Common myeloid progenitor, CD34-positive (primary cell): ENCODE measurements at regions not wholly inside any gene's neighbourhood (a gene's known extent, or its start where the extent isn't known, plus 50 kb on each side); places are given as distances from the start of the nearest gene placed in this dataset.

ENCODE experiments used
- CTCF ChIA-PET: fragments of 350-600 bp; sonication (Branson Sonifier 250); formaldehyde crosslinking; loops from one replicate; lab custom pipeline; 2021; ENCODE audit warnings: antibody characterized with exemption; lab: Charles Lee
- POLR2A ChIA-PET: fragments of 350-600 bp; sonication (Branson Sonifier 250); formaldehyde crosslinking; loops from one replicate; lab custom pipeline; 2021; ENCODE audit warnings: antibody characterized with exemption; lab: Charles Lee
- DNase-seq, 3 donors: peaks; one replicate each; pipeline versions ENCODE4 v3.0.0 to v3.0.0-alpha.2; 2013
- H3K27ac ChIP-seq, 2 experiments: 1 replicate in 1 of 2; 2 replicates in 1 of 2; pipeline ENCODE4 v1.7.0; 2013; ENCODE audit warnings: inconsistent platforms in 2 of 2, low read length in 2 of 2, mild to moderate bottlenecking in 2 of 2, low read depth in 1 of 2, moderate library complexity in 1 of 2; ENCODE audit not compliant: severe bottlenecking in 2 of 2, insufficient read depth in 1 of 2, poor library complexity in 1 of 2
- H3K27me3 ChIP-seq, 5 experiments: replicated peaks in 2 of 5; 1 replicate in 3 of 5; 2 replicates in 2 of 5; pipeline versions ENCODE4 v1.6.1 to v1.7.0; 2013; ENCODE audit warnings: low read length in 4 of 5, mild to moderate bottlenecking in 2 of 5, moderate library complexity in 2 of 5, inconsistent platforms in 1 of 5; ENCODE audit not compliant: insufficient read depth in 5 of 5, control insufficient read depth in 4 of 5
- H3K36me3 ChIP-seq, 4 experiments: 1 replicate in 2 of 4; 2 replicates in 2 of 4; pipeline versions ENCODE4 v1.6.1 to v1.7.0; 2013; ENCODE audit warnings: low read length in 3 of 4, control low read depth in 1 of 4, mild to moderate bottlenecking in 1 of 4; ENCODE audit not compliant: control insufficient read depth in 4 of 4, insufficient read depth in 4 of 4
- H3K4me1 ChIP-seq, 4 experiments: 1 replicate in 3 of 4; 2 replicates in 1 of 4; pipeline versions ENCODE4 v1.6.1 to v1.7.1; 2013; ENCODE audit warnings: low read length in 3 of 4, mild to moderate bottlenecking in 3 of 4, control low read depth in 1 of 4, inconsistent platforms in 1 of 4, moderate library complexity in 1 of 4; ENCODE audit not compliant: control insufficient read depth in 4 of 4, insufficient read depth in 4 of 4; ENCODE audit errors: control extremely low read depth in 1 of 4
- H3K4me3 ChIP-seq, 7 experiments: 1 replicate in 4 of 7; 2 replicates in 3 of 7; pipeline versions ENCODE4 v1.5.1 to v1.7.0; 2013; ENCODE audit warnings: mild to moderate bottlenecking in 7 of 7, low read length in 6 of 7, moderate library complexity in 6 of 7, inconsistent platforms in 2 of 7, low read depth in 2 of 7, control low read depth in 1 of 7; ENCODE audit not compliant: insufficient read depth in 4 of 7, control insufficient read depth in 1 of 7; ENCODE audit errors: extremely low read depth in 1 of 7
- H3K9me3 ChIP-seq, 5 experiments: 1 replicate in 4 of 5; 2 replicates in 1 of 5; pipeline versions ENCODE4 v1.6.1 to v1.7.1; 2013; ENCODE audit warnings: low read length in 4 of 5, mild to moderate bottlenecking in 2 of 5, inconsistent platforms in 1 of 5, low read depth in 1 of 5, moderate library complexity in 1 of 5; ENCODE audit not compliant: control insufficient read depth in 4 of 5, insufficient read depth in 2 of 5; ENCODE audit errors: control extremely low read depth in 1 of 5
- WGBS: methylation state at CpG from one replicate; pipeline ENCODE4 v1.1.5; 2013; ENCODE audit not compliant: insufficient coverage; 5-methylcytosine and 5-hydroxymethylcytosine counted together

GRCh38 chr2:106624787-106625380, 137.7 kb downstream of the CD8B2 start:
- H3K27me3 ChIP-seq: no peaks in the 10 kb centered on the region
- no CpG with 5 or more reads among the region's 2 CpGs for WGBS

GRCh38 chr2:106628377-106628776, 141.2 kb downstream of the CD8B2 start:
- DNase-seq: no peak
- H3K9me3 ChIP-seq: peaks cover 1 to 14% (median 9%) of the 10 kb centered on the region in 5 experiments
- no peak overlapping the region for H3K27ac ChIP-seq
- POLR2A ChIA-PET: no interaction called here
- H3K4me3 ChIP-seq: no peak overlapping the region
- H3K4me1 ChIP-seq: no peaks in the 10 kb centered on the region
- H3K36me3 ChIP-seq: no peaks in the 10 kb centered on the region
- 97% methylated on average over 2 of the region's 3 CpGs for WGBS
- CTCF ChIA-PET: interaction anchor here (1.9 kb wide), 1 partner anchor 8 kb away, joined by 4 read pairs; no protein-coding TSS in a partner anchor
- no peaks in the 10 kb centered on the region for H3K27me3 ChIP-seq

More at GRCh38 chr2:106624787-106625380, 137.7 kb downstream of the CD8B2 start:
- H3K4me3 ChIP-seq: no peak overlapping the region
- DNase-seq: no peak
- no peak overlapping the region for H3K27ac ChIP-seq
- H3K9me3 ChIP-seq: peaks cover 1 to 14% (median 9%) of the 10 kb centered on the region in 5 experiments
- CTCF ChIA-PET: no interaction called here
- no peaks in the 10 kb centered on the region for H3K36me3 ChIP-seq
- POLR2A ChIA-PET: no interaction called here
- H3K4me1 ChIP-seq: no peaks in the 10 kb centered on the region

GRCh38 chr2:106629981-106630380, 142.8 kb downstream of the CD8B2 start:
- Histone ChIP-seq H3K4me3 (no peak overlapping the region), H3K27ac (no peak overlapping the region), H3K4me1 (no peaks in the 10 kb centered on the region), H3K36me3 (no peaks in the 10 kb centered on the region), H3K9me3 (peaks cover 1 to 14% (median 9%) of the 10 kb centered on the region in 5 experiments), H3K27me3 (no peaks in the 10 kb centered on the region)
- WGBS: no CpG with 5 or more reads among the region's 3 CpGs
- CTCF ChIA-PET: interaction anchor here (1.6 kb wide), 1 partner anchor 11 kb away, joined by 4 read pairs; no protein-coding TSS in a partner anchor
- no peak for DNase-seq
- POLR2A ChIA-PET: no interaction called here

GRCh38 chr2:106631281-106631680, 144.1 kb downstream of the CD8B2 start:
- POLR2A ChIA-PET: interaction anchor here (0.6 kb wide), 1 partner anchor 14 kb away, joined by 3 read pairs; no protein-coding TSS in a partner anchor
- Histone ChIP-seq H3K27ac (no peak overlapping the region), H3K4me1 (no peaks in the 10 kb centered on the region), H3K27me3 (no peaks in the 10 kb centered on the region), H3K9me3 (peaks cover 1 to 14% (median 9%) of the 10 kb centered on the region in 5 experiments), H3K4me3 (no peak overlapping the region), H3K36me3 (no peaks in the 10 kb centered on the region)
- WGBS: 100% methylated on average over 1 of the region's 1 CpG
- no peak for DNase-seq
- CTCF ChIA-PET: interaction anchor here (1.6 kb wide), 1 partner anchor 9 kb away, joined by 4 read pairs; no protein-coding TSS in a partner anchor

GRCh38 chr2:106638043-106638442, 150.9 kb downstream of the CD8B2 start:
- Histone ChIP-seq H3K27me3 (no peaks in the 10 kb centered on the region), H3K4me3 (no peak overlapping the region), H3K36me3 (no peaks in the 10 kb centered on the region), H3K27ac (no peak overlapping the region), H3K4me1 (peaks cover 0 to 9% (median 0%) of the 10 kb centered on the region in 4 experiments), H3K9me3 (no peaks in the 10 kb centered on the region)
- CTCF ChIA-PET: interaction anchor here (0.7 to 1.4 kb wide), 5 partner anchors 231 to 1298 kb away, joined by 3 to 4 read pairs (median 3); no protein-coding TSS in a partner anchor
- WGBS: no CpG with 5 or more reads among the region's 1 CpG
- DNase-seq: peak; percentile 35 to 64 (median 54)
- POLR2A ChIA-PET: no interaction called here

- Histone ChIP-seq H3K36me3 (no peaks in the 10 kb centered on the region), H3K9me3 (no peaks in the 10 kb centered on the region), H3K27ac (no peak overlapping the region), H3K27me3 (no peaks in the 10 kb centered on the region), H3K4me1 (peaks cover 0 to 9% (median 0%) of the 10 kb centered on the region in 4 experiments), H3K4me3 (no peak overlapping the region)
- ChIA-PET POLR2A (no interaction called here), CTCF (interaction anchor here (0.7 to 1.4 kb wide), 5 partner anchors 231 to 1298 kb away, joined by 3 to 4 read pairs (median 3); no protein-coding TSS in a partner anchor)
- DNase-seq: peak; percentile 5 to 51 (median 28)
Observed at GRCh38 chr2:106638580-106638979, 151.4 kb downstream of the CD8B2 start.

GRCh38 chr2:106642679-106643078, 155.5 kb downstream of the CD8B2 start:
- H3K4me3 ChIP-seq: no peak overlapping the region
- no peak for DNase-seq
- peaks cover 0 to 9% (median 0%) of the 10 kb centered on the region in 4 experiments for H3K4me1 ChIP-seq
- ChIA-PET CTCF (no interaction called here), POLR2A (no interaction called here)
- no peaks in the 10 kb centered on the region for H3K27me3 ChIP-seq
- no peaks in the 10 kb centered on the region for H3K36me3 ChIP-seq
- H3K9me3 ChIP-seq: no peaks in the 10 kb centered on the region
- no peak overlapping the region for H3K27ac ChIP-seq
